ENCODE measurements at regions not wholly inside any gene's neighbourhood (a gene's known extent, or its start where the extent isn't known, plus 50 kb on each side); places are given as distances from the start of the nearest gene placed in this dataset.
A peak's percentile ranks its signal among the peaks of the same experiment; 100 is the strongest.

GRCh38 chr2:54392555-54393324, 63.4 kb upstream of the SPTBN1 start:
- no peak for DNase-seq

- DNase-seq = peak; percentile 32
These were observed 61.7 kb upstream of the SPTBN1 start for GRCh38 chr2:54394392-54394791.

- DNase-seq = no peak
These were observed 60.0 kb upstream of the SPTBN1 start for GRCh38 chr2:54396107-54396506.

GRCh38 chr2:54396798-54397197, 59.3 kb upstream of the SPTBN1 start:
- DNase-seq = no peak

- DNase-seq = no peak
These were observed 58.7 kb upstream of the SPTBN1 start for GRCh38 chr2:54397426-54397825.

- no peak for DNase-seq
These were observed 54.6 kb upstream of the SPTBN1 start for GRCh38 chr2:54401554-54401953.

GRCh38 chr2:54402350-54402749, 53.8 kb upstream of the SPTBN1 start:
- DNase-seq = no peak

GRCh38 chr2:54403512-54404238, 52.5 kb upstream of the SPTBN1 start:
- DNase-seq = no peak

- no peak for DNase-seq
These were observed 51.9 kb upstream of the SPTBN1 start for GRCh38 chr2:54404270-54404669.

GRCh38 chr2:54406031-54406430, 50.1 kb upstream of the SPTBN1 start:
- DNase-seq = no peak
